ENCODE measurements at regions not wholly inside any gene's neighbourhood (a gene's known extent, or its start where the extent isn't known, plus 50 kb on each side); places are given as distances from the start of the nearest gene placed in this dataset.
A peak's percentile ranks its signal among the peaks of the same experiment; 100 is the strongest.
"Not testable (repeated sequence)": the region's sequence is repeated elsewhere in the genome, so short reads cannot be mapped to it uniquely, and the experiment has no call there.

DNA sequence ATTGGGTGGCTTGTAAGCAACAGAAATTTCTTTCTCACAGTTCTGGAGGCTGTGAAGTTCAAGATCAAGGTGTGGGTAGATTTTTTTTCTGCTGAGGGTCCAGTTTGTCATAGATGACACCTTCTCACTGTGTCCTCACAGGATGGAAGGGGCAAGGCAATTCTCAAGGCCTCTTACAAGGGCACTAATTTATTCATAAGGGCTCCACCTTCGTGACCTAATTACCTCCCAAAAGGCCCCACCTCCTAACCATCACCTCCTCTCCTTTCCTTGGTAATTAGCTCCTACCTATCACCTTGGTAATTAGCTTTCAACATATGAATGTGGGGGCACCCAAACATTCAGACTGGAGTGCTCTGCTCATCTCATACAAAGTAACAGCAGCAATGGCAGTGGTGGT, 92.3 kb upstream of the CD44 start:
- DNase-seq: peak; percentile 47 to 70

- DNase-seq: peak; percentile 86 to 89
Observed at GRCh38 chr11:35047179-35047578, 91.8 kb upstream of the CD44 start.

DNA sequence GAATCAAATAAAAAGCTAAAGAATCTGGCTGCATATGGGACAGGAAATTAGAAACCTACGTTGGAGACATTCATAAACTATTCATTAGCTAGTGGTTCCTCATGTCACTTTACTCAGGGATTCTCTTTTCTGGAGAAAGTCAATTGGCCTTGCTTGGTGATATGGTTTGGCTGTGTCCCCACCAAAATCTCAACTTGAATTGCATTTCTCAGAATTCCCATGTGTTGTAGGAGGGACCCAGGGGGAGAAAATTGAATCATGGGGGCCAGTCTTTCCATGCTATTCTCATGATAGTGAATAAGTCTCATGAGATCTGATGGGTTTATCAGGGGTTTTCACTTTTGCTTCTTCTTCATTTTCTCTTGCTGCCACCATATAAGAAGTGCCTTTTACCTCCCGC, 91.2 kb upstream of the CD44 start:
- no peak for DNase-seq

DNA sequence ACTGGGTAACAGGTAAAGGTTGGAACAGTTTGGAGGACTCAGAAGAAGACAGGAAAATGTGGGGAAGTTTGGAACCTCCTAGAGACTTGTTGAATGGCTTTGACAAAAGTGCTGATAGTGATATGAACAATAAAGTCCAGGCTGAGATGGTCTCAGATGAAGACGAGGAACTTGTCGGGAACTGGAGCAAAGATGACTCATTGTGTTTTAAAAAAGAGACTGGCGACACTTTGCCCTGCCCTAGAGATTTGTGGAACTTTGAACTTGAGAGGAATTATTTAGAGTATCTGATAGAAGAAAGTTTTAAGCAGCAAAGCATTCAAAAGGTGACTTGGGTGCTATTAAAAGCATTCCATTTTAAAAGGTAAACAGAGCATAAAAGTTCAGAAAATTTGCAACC, 90.6 kb upstream of the CD44 start:
- DNase-seq: not testable (repeated sequence)

GRCh38 chr11:35049859-35050531, 89.0 kb upstream of the CD44 start:
- no peak for DNase-seq

GRCh38 chr11:35050541-35050995, 88.4 kb upstream of the CD44 start:
- DNase-seq: no peak

DNA sequence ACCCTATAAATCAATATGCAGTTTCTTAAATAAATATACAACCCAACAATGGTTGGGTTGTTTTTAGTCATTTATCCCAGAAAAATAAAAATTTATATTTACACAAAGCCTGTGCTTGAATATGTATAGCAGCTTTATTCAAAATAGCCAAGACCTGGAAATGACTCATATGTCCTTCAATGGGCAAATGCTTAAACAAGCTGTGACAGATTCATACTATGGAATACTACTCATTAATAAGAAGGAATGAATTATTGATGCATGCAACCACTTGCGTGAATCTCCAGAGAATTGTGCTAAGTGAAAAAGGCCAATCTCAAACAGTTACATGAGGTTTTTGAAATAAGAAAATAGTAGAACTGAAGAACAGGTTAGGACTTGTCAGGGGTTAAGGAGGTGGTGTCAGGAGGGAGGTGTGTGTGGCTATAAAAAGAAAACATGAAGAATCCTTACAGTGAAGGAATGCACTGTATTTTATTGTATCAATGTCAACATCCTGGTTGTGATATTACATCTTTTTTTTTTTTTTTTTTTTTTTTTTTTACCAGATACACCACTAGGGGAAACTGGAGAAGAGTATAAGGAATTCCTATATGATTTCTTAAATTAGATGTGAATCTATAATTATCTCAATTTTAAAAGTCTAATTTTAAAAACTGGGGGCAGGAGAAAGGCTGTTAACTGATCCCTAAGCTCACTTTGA, 82.4 kb upstream of the CD44 start:
- no peak for DNase-seq

GRCh38 chr11:35057926-35058668, 80.9 kb upstream of the CD44 start:
- DNase-seq: no peak

GRCh38 chr11:35058669-35059434, 80.1 kb upstream of the CD44 start:
- peak; percentile 32 to 58 for DNase-seq

DNA sequence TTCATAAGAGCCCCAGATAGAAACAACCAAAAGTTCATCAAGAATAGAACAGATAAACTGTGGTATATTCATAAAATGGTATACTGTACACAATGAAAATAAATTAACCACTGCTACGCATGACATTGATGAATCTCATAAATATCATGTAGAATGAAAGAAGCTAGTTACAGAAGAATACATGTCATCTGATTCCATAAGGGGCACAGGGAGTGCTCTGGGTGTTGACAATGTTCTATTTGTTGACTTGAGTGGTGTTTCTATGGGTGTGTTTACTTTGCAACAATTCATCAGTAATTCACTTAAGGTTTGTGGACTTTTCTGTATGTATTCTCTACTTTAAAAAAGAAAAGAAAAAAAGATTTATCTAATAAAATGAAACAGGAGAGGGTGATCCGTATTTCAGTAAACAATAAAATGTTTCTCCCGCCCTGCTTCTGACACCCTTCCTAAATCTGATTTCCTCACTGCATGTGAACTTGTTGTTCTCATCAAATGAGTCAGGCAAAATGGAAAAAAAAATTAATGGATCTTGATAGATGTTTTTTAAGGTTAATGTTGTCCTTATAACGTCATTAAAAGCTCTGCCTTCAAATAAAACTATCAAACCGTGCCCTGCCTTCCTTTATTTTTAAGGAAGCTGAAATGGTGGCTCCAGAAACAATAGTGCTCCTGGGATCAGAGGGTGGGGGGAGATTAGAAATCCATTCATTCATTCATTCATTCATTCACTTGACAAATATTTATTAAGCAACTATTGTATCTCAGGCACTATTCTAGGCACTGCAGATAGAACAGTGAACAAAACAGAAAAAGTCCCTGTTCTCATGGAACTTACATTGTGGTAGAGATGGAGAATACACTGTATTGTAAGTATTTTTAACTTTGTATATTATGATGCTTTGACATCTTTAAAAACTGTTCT, 77.2 kb upstream of the CD44 start:
- DNase-seq: no peak

DNA sequence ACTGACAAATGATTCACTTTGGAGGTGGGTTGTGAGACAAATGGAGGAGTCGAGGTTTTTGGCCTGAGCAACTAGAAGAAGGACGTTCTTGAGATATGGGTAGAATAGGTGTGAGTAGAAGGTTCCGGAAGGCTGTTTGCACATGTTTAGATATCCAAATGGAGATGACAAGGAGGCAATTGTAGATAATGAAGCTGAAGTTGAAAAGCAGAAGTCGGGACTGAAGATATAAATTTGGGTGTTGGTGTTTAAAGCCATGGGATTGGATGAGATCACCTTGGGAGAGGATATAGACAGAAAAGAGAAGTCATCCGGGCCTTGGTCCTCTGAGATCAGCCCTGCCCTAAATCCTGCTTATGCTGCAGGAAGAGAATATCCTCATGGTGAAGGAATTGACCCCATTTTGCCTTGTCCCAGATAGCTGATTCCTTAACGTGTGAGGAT, 75.5 kb upstream of the CD44 start:
- no peak for DNase-seq

DNA sequence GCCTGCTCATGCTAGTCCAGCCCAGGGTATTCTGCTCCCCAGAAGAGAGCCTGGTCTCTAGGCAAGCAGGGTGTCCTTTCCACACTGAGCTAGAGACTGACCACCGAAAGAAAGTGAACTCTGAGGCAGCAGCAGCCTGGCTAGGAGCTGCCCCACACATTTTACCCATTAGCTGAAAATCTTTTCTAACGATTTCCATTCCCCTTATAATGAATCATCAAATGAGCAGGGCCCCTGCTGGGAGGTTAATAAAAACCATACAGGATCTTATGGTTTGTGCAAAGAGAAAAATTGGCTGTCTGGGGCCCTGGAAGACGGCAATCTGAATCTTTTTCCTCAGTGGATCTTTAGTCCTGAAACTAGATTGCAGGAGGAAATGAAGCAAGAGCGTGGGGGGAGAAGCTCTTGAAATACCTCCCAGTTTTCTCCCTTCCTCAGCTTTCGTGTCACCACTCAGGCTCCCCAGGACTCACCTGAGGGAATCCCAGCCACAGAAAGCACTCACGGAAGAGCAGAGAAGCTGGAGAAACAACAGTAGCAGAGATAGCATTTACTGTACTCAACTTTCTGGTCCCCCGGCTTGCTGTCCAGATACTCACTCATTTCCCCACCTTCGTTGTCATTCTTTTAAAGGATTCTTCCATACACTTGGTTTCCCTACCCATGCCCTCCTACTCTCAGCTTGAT, 74.7 kb upstream of the CD44 start:
- DNase-seq: no peak

DNA sequence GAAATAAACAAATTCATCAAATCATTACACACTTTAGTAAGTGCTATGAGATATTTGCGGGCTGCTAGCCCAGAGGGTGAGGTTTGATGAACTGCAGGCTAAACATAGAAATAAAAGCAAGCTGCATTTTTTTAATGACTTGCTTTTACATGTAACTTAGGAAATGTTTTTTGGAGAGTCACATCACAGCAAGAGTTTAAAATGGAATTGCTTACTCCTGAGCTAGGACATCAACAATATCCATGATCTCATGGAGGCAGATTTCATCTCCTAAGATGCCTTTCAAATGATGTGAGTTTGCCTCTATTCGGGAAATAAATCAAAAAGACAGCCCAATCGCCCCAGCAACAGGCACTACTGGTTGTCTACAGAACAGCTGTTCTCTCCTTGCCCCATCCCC, 73.4 kb upstream of the CD44 start:
- no peak for DNase-seq

DNA sequence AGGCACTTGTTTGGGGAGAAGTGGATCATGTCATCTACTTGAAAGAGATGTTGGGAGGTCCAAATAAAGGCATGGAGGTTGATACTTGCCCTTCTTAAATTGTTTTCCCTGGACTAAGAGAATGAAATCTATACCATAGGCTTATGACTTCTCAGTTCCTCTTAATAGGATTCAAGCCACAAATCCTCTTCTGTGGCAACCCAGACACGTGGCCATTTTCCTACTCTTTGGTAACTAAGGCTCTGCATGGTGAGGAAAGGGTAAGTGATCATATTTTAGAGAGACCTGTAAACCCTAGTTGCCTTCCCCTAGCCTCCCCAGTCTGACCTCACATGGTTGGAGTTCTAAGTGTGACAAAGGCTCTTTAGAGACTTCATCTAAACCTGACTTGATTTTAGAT, 72.9 kb upstream of the CD44 start:
- DNase-seq: no peak

- peak in 1 of 2 donors; percentile 62 for DNase-seq
Observed at GRCh38 chr11:35066783-35067423, 72.1 kb upstream of the CD44 start.

DNA sequence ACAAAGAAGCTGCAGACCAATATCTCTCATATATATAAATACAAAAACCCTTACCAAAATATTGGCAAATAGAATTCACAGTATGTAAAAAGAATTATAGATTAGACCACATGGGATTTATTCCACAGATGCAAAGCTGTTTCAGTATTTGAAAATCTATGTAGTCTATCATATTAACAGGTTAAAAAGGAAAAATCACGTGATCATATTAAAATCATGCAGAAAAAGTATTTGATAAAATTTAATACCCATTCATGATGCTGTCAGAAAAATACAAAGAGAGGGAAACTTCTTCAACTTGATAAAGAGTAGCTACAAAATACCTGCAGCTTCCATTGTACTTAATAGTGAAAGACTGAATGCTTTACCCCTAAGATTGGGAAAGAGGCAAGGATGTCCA, 67.2 kb upstream of the CD44 start:
- DNase-seq: no peak

- no peak for DNase-seq
Observed at GRCh38 chr11:35073691-35074419, 65.1 kb upstream of the CD44 start.

DNA sequence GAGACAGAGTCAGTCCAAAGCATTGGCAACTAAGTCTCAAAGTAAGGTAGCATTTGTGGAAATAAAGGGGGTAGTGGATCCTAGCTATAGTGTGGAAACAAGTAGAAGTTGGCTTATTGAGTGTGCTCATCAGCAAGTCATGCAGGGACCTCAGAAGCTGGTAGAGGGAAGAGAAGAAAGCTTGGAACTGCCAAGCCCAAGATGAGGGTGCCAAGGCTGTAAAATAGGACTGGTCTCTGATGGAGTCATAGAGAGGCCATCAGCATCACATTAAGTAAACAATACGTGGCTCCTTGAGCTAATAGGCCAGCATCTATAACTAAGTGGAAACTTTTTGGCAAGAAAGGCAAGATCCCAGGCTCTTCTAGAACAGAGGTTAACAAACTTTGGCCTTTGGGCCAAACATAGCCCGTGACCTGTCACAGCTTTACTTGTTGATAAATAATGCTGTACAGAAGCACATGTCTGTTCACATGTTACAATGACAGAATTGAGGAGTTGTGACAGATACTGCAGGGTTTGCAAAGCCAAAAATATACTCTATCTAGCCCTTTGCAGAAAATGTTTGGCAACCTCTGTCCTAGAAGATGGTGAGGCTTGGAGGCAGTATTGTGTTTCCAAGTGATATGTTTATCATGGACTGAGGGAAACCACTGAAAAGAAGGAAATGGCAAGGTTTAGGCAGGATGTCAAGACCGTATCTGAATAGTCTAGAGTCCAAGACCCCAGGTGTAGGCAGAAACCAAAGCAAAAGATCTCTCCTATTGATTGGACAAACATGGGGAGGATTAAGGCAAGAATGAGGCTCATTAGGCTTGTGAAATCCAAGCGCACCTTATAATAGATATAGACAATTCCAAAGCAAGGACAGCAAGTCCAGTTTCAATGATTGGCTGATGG, 62.5 kb upstream of the CD44 start:
- no peak for DNase-seq
